Upper lobe of left lung (tissue), 6 donors: ENCODE measurements at regions not wholly inside any gene's neighbourhood (a gene's known extent, or its start where the extent isn't known, plus 50 kb on each side); places are given as distances from the start of the nearest gene placed in this dataset.
A peak's percentile ranks its signal among the peaks of the same experiment; 100 is the strongest.

Experiments
- ATAC-seq, 2 donors: fragments of 200-7000 bp; cut with Tn5 transposase; one replicate each; pipeline ENCODE4 v1.9.1; 2022; ENCODE audit warnings: mild to moderate bottlenecking in 2 of 2, moderate library complexity in 2 of 2; ENCODE audit not compliant: low FRiP score in 2 of 2
- DNase-seq, 2 donors: peaks; one replicate each; pipeline ENCODE4 v3.0.0-alpha.2; 2019 to 2020
- H3K27ac ChIP-seq, 4 donors: fragments of 200-600 bp; sonication (generic); one replicate each; pipeline ENCODE4 v1.5.1; 2016 to 2019
- H3K27me3 ChIP-seq, 4 donors: fragments of 200-600 bp; sonication (generic); one replicate each; pipeline ENCODE4 v1.5.1; 2017 to 2019
- H3K36me3 ChIP-seq, 4 donors: fragments of 200-600 bp; sonication (generic); one replicate each; pipeline ENCODE4 v1.5.1; 2016 to 2019
- H3K4me1 ChIP-seq, 4 donors: fragments of 200-600 bp; sonication (generic); one replicate each; pipeline ENCODE4 v1.5.1; 2018 to 2019
- H3K4me3 ChIP-seq, 4 donors: fragments of 200-600 bp; sonication (generic); one replicate each; pipeline ENCODE4 v1.5.1; 2017 to 2019; ENCODE audit warnings: mild to moderate bottlenecking in 2 of 4, moderate library complexity in 1 of 4
- H3K9me3 ChIP-seq, 4 donors: fragments of 200-600 bp; sonication (generic); one replicate each; pipeline ENCODE4 v1.5.1; 2018 to 2019
- CTCF ChIP-seq, 6 experiments: fragments of 450-650 bp in 4 of 6; fragments of 200-600 bp in 2 of 6; sonication (generic) in 2 of 6; IDR thresholded peaks; one replicate each; pipeline ENCODE4 v1.5.1; 2016 to 2019; ENCODE audit warnings: antibody characterized with exemption in 6 of 6
- EP300 ChIP-seq, 4 donors: sonication (generic); formaldehyde crosslinking; IDR thresholded peaks; one replicate each; pipeline ENCODE4 v1.5.1; 2017; ENCODE audit warnings: antibody characterized with exemption in 4 of 4, control low read depth in 2 of 4
- POLR2A ChIP-seq, 4 donors: fragments of 450-650 bp; IDR thresholded peaks; one replicate each; pipeline ENCODE4 v1.5.1; 2016 to 2017; ENCODE audit warnings: antibody characterized with exemption in 4 of 4, mild to moderate bottlenecking in 2 of 4
- POLR2AphosphoS5 ChIP-seq, 2 donors: sonication (generic); formaldehyde crosslinking; IDR thresholded peaks; one replicate each; pipeline ENCODE4 v1.5.1; 2017; ENCODE audit warnings: antibody characterized with exemption in 2 of 2
- WGBS, 2 donors: methylation state at CpG; one replicate each; pipeline ENCODE4 v1.1.5; 2017 to 2018; 5-methylcytosine and 5-hydroxymethylcytosine counted together
- donor health status: DM: no; HTN: no; CAD: no; lungs with moderate emphysema.
- donor health status: DM: no; HTN: yes; CAD: no; lungs with severe emphysema.

DNA sequence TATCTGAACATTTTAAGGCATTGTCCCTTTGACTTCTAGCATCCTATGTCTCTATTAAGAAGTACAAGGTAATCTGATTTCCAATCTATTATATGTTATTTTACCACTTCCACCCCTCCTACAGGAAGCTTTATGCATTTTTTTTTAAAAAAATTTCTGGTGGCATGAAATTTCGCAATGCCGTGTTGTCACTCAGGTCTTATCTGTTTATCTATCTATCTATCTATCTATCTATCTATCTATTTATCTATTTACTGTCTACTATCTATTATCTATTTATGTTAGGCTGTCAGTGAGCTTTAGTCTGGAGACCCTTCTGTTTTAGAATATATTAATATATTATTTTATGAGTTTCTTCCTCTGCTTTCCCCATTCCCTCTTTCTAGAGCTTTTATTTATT is 125.3 kb upstream of the FAM9C start:
- no peak overlapping the region for H3K27ac ChIP-seq
- TF ChIP-seq CTCF (IDR thresholded peaks at IDR 0.05) (no peak), POLR2AphosphoS5 (IDR thresholded peaks at IDR 0.05) (no peak), POLR2A (IDR thresholded peaks at IDR 0.05) (no peak), EP300 (IDR thresholded peaks at IDR 0.05) (no peak)
- 98% methylated on average over 2 of the region's 2 CpGs for WGBS, 2 donors
- no peaks in the 10 kb centered on the region for H3K36me3 ChIP-seq
- no peak overlapping the region for H3K4me3 ChIP-seq
- DNase-seq (no peak), ATAC-seq (no peak)
- no peaks in the 10 kb centered on the region for H3K9me3 ChIP-seq
- no peaks in the 10 kb centered on the region for H3K27me3 ChIP-seq
- H3K4me1 ChIP-seq, result peaks cover 11 to 23% (median 14%) of the 10 kb centered on the region in 4 donors

- Histone ChIP-seq H3K4me3 (no peak overlapping the region), H3K27me3 (no peaks in the 10 kb centered on the region), H3K36me3 (no peaks in the 10 kb centered on the region), H3K9me3 (no peaks in the 10 kb centered on the region), H3K4me1 (peaks cover 11 to 27% (median 14%) of the 10 kb centered on the region in 4 donors), H3K27ac (peak overlapping the region; percentile 56 to 82 (median 68))
- ATAC-seq, result no peak
- no peak for DNase-seq
- no peak for TF ChIP-seq POLR2AphosphoS5 (IDR thresholded peaks at IDR 0.05)
- TF ChIP-seq CTCF (IDR thresholded peaks at IDR 0.05), result no peak
- TF ChIP-seq EP300 (IDR thresholded peaks at IDR 0.05), result no peak
- TF ChIP-seq POLR2A (IDR thresholded peaks at IDR 0.05), result no peak
- 46 to 66% methylated on average over 5 of the region's 5 CpGs for WGBS, 2 donors
Measured at GRCh38 chrX:13168269-13168668, 123.8 kb upstream of the FAM9C start.

DNA sequence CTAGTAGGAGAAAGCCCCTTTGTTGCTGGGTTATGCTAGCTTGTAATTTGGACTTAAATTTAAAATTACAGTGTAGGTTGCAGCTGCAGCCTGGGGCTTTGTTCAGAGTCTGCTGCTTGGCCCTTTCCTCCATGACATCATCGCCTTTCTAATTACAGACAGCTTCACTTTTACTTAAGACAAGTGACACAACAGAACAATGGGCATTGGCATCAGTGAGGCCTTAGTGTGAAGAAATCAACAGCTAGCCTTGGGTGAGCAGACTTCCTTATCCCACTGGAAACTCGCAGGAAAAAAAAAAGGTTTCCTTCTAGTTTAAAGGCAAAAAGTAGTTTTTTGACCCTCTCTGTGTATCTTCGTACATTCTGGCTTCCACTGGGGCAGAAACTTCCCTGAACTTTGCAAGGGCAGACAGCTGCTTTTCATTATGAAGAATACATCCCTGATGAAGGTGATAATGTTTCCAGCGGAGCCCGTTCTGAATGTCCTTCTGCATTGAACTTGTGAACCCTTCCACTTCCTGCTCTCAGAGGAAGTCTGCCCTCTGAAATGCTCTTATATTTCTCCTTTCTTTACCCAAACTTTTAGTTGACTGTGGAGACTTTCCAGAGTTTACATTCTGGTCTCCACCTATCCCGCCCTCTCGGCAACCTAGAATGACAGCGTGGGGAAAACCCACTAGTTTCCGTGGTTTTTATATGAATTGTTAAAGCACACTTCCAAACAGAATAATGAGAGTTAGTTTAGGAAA is 123.2 kb upstream of the FAM9C start:
- no peaks in the 10 kb centered on the region for H3K36me3 ChIP-seq
- WGBS, 2 donors, result 16 to 58% methylated on average over 8 to 9 of the region's 9 CpGs
- no peak overlapping the region for H3K4me3 ChIP-seq
- H3K9me3 ChIP-seq, result no peaks in the 10 kb centered on the region
- peak overlapping the region; percentile 56 to 82 (median 68) for H3K27ac ChIP-seq
- H3K27me3 ChIP-seq, result no peaks in the 10 kb centered on the region
- DNase-seq, result no peak
- no peak for TF ChIP-seq POLR2A (IDR thresholded peaks at IDR 0.05)
- no peak for TF ChIP-seq EP300 (IDR thresholded peaks at IDR 0.05)
- TF ChIP-seq POLR2AphosphoS5 (IDR thresholded peaks at IDR 0.05), result no peak
- TF ChIP-seq CTCF (IDR thresholded peaks at IDR 0.05), result no peak
- H3K4me1 ChIP-seq, result peaks cover 11 to 27% (median 14%) of the 10 kb centered on the region in 4 donors
- peak in 1 of 2 donors; percentile 82 for ATAC-seq

- peak in 1 of 2 donors; percentile 46 for ATAC-seq
- H3K27ac ChIP-seq, result peak overlapping the region in 2 of 4 donors; percentile 30 to 48
Measured at GRCh38 chrX:13165266-13166189, 121.1 kb upstream of the FAM9C start.

More at GRCh38 chrX:13165266-13166189, 121.1 kb upstream of the FAM9C start:
- TF ChIP-seq POLR2AphosphoS5 (IDR thresholded peaks at IDR 0.05) (no peak), EP300 (IDR thresholded peaks at IDR 0.05) (no peak), CTCF (IDR thresholded peaks at IDR 0.05) (no peak), POLR2A (IDR thresholded peaks at IDR 0.05) (no peak)
- no peaks in the 10 kb centered on the region for H3K27me3 ChIP-seq
- H3K36me3 ChIP-seq, result no peaks in the 10 kb centered on the region
- no peak for DNase-seq
- no peaks in the 10 kb centered on the region for H3K9me3 ChIP-seq
- H3K4me1 ChIP-seq, result peaks cover 13 to 42% (median 19%) of the 10 kb centered on the region in 4 donors
- H3K4me3 ChIP-seq, result no peak overlapping the region
- WGBS, 2 donors, result 58 to 67% methylated on average over 6 of the region's 6 CpGs
